Myocyte (in vitro differentiated cells): ENCODE measurements at regions not wholly inside any gene's neighbourhood (a gene's known extent, or its start where the extent isn't known, plus 50 kb on each side); places are given as distances from the start of the nearest gene placed in this dataset.

ENCODE experiments used
- DNase-seq: peaks from one replicate; pipeline ENCODE4 v3.0.0-alpha.2; 2012; ENCODE audit warnings: low read depth

GRCh38 chr5:4188704-4189103 lies 593.1 kb downstream of the IRX1 start:
- no peak for DNase-seq

DNA sequence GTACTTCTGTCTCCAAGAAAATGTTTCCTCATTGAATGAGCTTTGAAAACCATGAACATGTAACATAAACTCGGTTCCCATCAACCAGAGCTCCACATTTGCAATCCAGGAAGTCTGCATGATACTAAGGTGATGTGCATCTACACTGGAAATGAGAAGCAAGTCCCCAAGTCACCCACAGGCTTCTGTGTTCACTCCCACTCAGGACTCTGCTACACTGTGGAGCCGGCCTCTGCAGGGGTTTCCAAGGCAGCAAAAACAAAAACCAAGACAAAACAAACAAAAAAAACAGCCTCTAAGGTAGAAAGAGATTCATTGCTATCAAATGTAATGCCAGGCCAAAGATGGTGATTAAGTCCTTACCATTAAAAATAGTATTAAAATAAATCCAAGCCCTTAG lies 593.7 kb downstream of the IRX1 start:
- DNase-seq = peak; percentile 1

- DNase-seq = no peak
Observed at GRCh38 chr5:4191041-4191440, 595.4 kb downstream of the IRX1 start.

DNA sequence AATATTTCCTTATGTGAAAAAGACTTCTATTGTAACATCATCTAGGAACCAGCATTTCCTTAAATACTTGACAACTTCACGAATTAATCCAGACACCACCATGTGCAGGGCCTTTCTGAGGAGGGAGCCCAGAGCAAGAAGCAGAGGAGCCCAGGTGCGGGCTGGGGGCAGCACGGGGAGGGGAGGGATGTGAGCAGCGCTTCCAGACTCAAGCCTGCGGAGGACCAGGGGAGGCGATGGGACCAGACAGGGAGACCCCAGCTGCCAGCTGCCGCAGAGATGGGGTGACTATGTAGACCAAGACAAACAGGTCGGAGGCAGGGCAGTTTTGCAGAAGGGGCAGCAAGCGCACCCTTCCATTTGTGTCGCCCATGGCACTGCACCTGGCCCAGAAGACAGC lies 596.1 kb downstream of the IRX1 start:
- no peak for DNase-seq

GRCh38 chr5:4192111-4192510 lies 596.5 kb downstream of the IRX1 start:
- no peak for DNase-seq

DNA sequence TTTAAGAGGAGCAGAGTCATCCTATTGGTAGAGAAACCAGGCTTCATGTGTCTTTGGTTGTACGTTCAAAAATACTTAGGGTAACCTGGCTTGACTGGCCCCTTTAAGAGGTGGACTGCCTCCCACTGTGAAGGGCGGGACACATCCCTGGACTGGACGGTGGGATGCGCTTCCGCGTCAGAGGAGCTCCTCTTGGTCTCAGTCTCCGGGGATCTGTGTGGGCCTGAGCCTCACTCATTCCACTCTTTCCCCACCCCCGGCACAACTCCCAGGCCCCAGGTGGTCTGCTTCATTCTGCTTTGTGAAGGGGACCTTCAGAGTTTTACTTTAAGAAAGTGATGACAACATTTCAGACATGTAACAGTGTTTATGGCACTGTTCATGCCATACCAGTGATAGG lies 601.1 kb downstream of the IRX1 start:
- DNase-seq = no peak

DNA sequence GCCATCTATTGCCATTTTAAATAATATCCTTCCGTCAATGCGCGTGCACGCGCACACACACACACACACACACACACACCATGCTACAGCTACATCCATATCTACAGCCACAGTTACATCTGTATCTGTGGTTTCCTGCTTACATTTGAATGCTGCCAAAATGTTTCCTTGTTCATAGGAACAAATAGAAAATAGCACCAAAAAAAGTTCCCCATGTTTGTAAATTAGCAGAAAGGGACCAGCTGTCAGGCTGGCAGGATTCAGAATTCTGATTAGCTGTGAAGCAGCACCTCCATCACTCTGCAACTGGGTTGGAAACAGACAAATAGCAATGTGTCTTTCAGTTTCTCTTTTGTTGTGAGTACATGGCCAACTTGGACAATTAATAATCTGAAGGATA lies 601.5 kb downstream of the IRX1 start:
- DNase-seq = no peak

DNA sequence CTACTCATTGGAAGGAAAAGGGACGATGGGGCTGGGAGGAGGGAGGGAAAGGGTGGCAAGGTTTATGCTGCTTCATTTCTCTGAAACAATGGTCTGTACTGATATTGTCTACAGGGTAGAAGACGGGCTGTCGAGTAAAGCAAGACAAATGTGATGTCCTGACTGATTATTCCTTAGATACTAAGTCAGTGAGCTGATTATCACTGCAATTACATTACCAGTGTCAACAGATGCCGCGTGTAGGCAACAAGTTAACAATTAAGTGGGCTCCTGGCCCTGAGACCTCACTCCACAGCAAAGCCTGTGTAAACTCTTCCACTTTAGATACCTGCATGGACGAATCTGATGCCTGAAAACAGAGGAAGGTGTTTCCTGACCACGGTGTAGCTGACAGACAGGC lies 602.8 kb downstream of the IRX1 start:
- no peak for DNase-seq

DNA sequence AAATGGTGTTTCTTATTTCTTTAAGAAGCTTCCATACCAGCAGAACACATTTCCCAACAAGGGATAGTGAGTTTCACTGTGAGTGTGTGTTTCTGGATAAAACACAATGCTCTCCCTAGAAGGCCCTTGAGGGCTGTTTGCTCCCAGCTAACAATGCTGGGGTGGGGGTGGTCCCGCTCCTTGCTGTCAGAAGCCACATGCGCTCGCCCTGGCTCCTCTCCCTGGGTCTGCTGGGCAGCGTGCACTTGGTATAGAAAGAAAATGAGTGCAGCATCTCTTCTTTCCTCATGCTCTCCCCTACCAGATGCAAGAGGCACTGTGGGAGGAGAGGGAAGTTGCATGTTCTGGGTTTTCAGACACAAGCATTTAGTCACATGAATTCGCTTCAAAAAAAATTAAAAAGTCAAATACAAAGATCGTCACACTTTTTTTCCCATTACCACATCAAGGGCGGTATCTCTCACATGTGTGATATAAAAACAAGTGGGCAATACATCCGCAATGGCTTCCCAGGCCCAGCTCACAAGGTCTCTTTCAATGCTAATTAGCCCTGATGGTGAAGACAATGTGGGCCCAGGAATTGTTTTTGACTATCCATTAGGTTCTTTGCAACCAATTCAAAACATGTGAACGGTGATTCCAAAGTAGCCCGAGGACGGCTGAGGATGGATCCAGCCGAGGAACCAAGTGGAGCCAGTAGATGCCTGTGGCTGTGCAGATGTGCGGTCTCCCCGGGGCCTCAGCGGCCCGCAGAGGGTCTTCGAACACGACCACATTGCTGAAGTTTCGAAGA lies 603.6 kb downstream of the IRX1 start:
- no peak for DNase-seq

DNA sequence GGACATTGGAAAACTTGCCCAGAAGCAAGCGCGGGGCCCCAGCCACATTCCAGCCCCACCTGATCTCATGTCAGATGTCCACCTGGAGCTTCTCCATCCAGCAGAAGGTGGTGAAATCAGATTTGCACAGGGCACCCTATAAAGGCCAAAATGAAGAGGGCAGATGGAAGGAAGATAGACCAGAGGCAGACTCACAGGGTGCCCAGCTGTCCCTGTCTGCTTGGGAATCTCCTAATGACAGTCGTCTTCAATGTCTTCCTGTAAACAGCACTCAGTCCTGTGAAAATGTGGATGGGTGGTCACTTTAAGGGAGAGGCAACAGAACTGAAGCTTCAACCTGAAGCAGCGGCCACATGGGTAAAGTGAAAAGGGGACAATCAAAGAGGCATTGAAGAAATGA lies 607.5 kb downstream of the IRX1 start:
- DNase-seq = no peak

DNA sequence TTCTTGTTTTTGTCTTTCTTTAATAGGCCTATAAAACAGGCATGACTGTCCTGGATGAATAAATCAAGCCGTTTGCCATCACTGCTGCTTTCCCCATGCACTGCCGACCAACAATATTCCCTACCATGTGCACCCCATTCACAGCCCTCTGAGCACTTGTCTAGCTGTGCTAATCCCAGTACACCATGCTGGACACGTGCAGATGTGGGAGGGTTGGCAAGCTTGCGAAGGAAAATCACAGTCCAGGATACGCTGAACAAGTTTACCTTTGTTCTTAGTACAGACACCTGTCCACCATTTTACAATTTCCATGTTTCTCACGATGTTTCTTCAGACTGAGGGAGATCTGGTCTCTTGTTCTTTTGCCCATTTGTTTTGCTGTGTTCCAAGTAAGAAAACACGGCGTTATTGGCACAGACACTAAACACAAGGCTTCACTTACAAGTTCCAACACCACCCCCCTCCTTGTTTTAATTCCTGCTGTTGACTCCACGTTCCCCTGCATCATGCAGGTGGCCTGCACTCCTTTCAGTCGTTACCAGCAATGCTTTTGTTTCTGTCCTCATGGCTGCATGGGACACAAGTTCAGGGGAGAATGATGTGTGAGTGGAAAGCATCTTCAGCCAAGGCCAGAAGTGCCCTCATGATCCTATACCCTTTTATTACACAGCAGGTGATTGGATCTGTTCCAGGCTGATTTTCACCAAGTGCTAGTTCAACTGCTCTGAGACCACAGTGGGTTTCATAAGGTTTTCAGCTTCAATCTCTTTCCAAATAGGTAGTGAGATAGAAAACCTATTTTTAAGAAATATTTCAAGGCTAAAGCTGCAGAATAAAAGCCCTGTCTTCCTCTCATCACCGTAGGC lies 608.9 kb downstream of the IRX1 start:
- DNase-seq = no peak

DNA sequence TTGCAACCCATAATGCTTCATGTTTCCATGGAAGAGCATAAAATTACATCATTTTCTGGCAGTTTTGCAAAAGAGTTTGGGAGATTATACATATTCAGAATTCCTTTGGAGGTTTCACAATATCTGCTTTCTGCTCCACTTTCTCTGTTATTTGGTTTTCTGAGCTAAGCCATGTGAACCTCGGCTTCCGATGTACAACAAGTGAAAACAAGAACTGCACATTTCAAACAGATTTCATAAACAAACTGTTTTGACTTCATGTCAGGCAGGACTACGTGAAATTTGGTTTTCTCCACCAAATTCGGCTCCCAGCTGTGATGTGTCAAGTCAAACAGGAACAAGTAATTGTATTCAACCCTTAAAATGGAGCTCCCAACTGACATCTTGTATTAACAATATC lies 609.8 kb downstream of the IRX1 start:
- no peak for DNase-seq

- no peak for DNase-seq
Observed at GRCh38 chr5:4206127-4206526, 610.5 kb downstream of the IRX1 start.

GRCh38 chr5:4207486-4207885 lies 611.9 kb downstream of the IRX1 start:
- DNase-seq = no peak

- no peak for DNase-seq
Observed at GRCh38 chr5:4208537-4208936, 612.9 kb downstream of the IRX1 start.

GRCh38 chr5:4208996-4209395 lies 613.4 kb downstream of the IRX1 start:
- no peak for DNase-seq

DNA sequence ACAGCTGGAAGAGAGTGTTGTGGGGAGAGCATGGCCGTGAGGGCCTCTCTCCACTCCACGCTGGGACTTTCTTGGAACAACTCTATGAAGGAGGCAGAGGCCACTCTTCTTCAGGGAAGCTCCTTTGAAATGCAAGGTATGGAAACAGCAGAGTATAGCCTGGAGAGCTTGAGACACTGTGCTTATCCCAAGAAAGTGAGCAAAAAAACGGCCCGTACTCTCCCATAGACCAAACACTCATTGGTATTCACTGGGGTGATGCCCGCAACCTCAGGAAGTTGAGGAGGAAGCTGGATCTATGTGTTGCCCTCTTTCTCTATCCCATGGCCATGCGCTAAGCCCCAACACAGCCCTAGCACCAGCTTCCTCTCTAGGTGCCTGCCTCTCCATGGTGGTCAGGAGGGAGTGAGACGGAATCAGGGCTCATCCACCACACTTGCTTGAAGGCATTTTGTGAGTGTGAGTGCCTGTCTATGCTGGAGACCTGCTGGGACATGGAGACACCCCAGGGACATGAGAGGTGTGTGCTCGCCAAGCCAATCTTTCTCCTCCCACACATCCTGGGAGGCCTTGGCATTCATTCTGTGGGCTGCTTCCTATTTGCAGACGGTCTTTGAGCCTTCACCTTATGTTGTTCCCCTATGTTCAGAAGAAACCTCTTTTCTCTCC lies 616.6 kb downstream of the IRX1 start:
- no peak for DNase-seq

DNA sequence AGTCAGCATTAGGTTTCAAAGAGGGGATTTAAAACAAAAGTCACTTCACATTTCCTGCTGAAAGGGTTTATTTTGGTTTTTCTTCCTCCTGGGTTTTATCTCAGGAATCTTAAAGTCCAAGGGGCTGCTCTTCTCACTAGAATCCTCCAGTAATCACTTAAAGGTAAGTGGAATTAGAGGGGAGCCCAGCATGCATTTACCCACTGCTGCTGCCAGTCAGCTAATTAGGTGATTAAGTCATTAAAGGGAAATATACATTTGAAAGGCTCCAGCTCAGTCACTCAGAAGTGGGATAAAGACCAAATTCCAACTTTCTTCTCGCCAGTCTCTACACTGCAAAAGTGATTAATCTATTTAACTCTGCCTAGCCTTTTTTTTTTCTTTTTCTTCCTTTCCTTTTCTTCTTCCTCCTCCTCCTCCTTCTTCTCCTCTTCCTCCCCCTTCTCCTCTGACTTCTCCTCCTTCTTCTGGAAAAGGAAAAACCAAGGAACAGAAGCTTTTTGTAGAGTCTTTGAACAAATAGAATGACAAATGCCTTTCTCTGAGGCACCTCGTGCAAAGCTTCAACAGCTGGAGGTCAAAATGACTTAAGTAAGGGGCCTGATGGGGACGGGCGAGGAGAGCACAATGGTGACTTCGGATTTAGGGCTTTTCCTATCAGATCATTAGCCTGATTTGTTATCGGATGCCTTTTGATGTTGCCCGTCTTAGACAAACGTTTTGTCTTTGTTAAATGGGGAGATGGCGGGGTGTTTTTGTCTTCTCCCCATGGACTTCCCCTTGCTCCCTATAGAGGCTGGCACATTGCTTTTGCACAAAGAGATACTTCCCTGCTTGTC lies 617.6 kb downstream of the IRX1 start:
- DNase-seq = no peak

GRCh38 chr5:4215143-4215542 lies 619.5 kb downstream of the IRX1 start:
- no peak for DNase-seq

- no peak for DNase-seq
Observed at GRCh38 chr5:4216142-4216541, 620.5 kb downstream of the IRX1 start.

DNA sequence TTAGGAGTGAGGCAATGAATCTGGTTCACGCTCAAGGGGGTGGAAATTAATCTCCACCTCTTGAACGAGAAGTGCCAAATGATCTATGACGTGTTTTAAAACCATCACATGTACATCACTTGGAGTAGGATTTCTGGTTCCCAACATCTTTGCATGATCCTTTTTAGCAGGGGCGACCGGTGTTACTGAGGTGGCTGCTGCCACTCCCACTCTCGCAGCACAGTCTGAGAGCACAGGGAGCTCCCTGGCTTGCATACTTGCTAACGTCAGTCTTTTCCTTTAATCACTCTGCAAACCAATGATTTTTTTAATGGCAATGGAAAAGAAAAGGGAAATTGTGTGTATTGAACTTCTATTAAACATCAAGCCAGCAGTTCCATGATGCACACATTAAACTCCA lies 624.4 kb downstream of the IRX1 start:
- DNase-seq = no peak
